ENCODE measurements at regions not wholly inside any gene's neighbourhood (a gene's known extent, or its start where the extent isn't known, plus 50 kb on each side); places are given as distances from the start of the nearest gene placed in this dataset.

DNA sequence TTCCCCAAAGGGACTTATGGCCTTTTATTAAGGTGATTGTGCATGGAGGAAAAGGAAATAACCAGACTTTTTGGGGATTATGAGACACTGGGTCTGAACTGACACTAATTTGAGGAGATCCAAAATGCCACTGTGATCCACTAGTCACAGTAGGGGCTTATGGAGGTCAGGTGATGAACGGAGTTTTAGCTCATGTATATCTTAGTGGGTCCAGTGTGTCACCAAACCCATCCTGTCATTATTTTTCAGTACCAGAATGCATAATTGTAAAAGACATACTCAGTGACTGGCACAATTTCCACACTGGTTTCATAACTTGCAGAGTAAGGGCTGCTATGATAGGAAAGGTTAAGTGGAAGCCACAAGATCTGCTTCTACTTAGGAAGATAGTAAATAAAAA, 131.3 kb downstream of the RTL3 start:
- Histone ChIP-seq H3K9me3 (ENCODE audit: control insufficient read depth, low read length) (no peaks in the 10 kb centered on the region), H3K4me2 (ENCODE audit: low read length) (no peak overlapping the region), H3K4me1 (no peaks in the 10 kb centered on the region), H3K36me3 (ENCODE audit: control insufficient read depth, insufficient read depth, low read length) (no peaks in the 10 kb centered on the region), H3K79me2 (no peaks in the 10 kb centered on the region), H3K9ac (no peak overlapping the region), H2AFZ (no peak overlapping the region), H3K27ac (no peak overlapping the region), H3K27me3 (ENCODE audit: control insufficient read depth, insufficient read depth, low read length) (no peaks in the 10 kb centered on the region), H3K4me3 (ENCODE audit: low read depth, low read length) (no peak overlapping the region)
- TF ChIP-seq, protein P1, sequence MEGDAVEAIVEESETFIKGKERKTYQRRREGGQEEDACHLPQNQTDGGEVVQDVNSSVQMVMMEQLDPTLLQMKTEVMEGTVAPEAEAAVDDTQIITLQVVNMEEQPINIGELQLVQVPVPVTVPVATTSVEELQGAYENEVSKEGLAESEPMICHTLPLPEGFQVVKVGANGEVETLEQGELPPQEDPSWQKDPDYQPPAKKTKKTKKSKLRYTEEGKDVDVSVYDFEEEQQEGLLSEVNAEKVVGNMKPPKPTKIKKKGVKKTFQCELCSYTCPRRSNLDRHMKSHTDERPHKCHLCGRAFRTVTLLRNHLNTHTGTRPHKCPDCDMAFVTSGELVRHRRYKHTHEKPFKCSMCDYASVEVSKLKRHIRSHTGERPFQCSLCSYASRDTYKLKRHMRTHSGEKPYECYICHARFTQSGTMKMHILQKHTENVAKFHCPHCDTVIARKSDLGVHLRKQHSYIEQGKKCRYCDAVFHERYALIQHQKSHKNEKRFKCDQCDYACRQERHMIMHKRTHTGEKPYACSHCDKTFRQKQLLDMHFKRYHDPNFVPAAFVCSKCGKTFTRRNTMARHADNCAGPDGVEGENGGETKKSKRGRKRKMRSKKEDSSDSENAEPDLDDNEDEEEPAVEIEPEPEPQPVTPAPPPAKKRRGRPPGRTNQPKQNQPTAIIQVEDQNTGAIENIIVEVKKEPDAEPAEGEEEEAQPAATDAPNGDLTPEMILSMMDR (IDR thresholded peaks at IDR 0.05), result no peak

DNA sequence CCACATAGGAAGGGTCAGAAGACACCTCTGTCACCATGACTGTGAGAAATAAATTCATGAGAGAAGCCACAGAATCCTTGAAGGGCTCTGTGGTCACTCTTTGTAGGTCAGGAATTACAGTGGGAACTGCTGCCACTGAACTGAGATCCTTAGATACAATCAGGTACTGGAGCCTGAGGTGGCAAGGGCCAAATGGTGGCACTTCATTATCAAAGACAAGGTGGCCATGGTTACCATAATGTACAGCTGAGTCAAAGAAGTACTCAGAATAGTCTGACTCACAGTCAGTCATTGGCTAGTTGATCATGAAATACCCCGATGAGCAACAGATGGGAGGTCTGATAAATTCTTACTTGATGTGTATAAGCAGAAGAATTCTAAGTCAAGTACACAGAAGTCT, 131.9 kb downstream of the RTL3 start:
- TF ChIP-seq, protein P1 (IDR thresholded peaks at IDR 0.05), result no peak

GRCh38 chrX:78522601-78523000, 136.5 kb downstream of the RTL3 start:
- Histone ChIP-seq H3K27ac (no peak overlapping the region), H3K9me3 (ENCODE audit: control insufficient read depth, low read length) (no peaks in the 10 kb centered on the region), H3K36me3 (ENCODE audit: control insufficient read depth, insufficient read depth, low read length) (no peaks in the 10 kb centered on the region), H3K27me3 (ENCODE audit: control insufficient read depth, insufficient read depth, low read length) (no peaks in the 10 kb centered on the region), H3K4me1 (no peaks in the 10 kb centered on the region), H3K4me3 (ENCODE audit: low read depth, low read length) (no peak overlapping the region), H2AFZ (no peak overlapping the region), H3K4me2 (ENCODE audit: low read length) (no peak overlapping the region), H3K79me2 (no peaks in the 10 kb centered on the region), H3K9ac (no peak overlapping the region)
- TF ChIP-seq, protein P1 (IDR thresholded peaks at IDR 0.05), result no peak

More for the DNA sequence above, 131.9 kb downstream of the RTL3 start:
- Histone ChIP-seq H3K27me3 (ENCODE audit: control insufficient read depth, insufficient read depth, low read length) (no peaks in the 10 kb centered on the region), H3K79me2 (no peaks in the 10 kb centered on the region), H3K27ac (no peak overlapping the region), H3K4me1 (no peaks in the 10 kb centered on the region), H2AFZ (no peak overlapping the region), H3K9me3 (ENCODE audit: control insufficient read depth, low read length) (no peaks in the 10 kb centered on the region), H3K9ac (no peak overlapping the region), H3K4me2 (ENCODE audit: low read length) (no peak overlapping the region), H3K4me3 (ENCODE audit: low read depth, low read length) (no peak overlapping the region), H3K36me3 (ENCODE audit: control insufficient read depth, insufficient read depth, low read length) (no peaks in the 10 kb centered on the region)

- no peak overlapping the region for H3K27ac ChIP-seq
- no peaks in the 10 kb centered on the region for H3K4me1 ChIP-seq
- no peak overlapping the region for H3K4me2 ChIP-seq (ENCODE audit: low read length)
- TF ChIP-seq, protein P1 (IDR thresholded peaks at IDR 0.05), result no peak
- no peak overlapping the region for H2AFZ ChIP-seq
- no peak overlapping the region for H3K9ac ChIP-seq
- no peaks in the 10 kb centered on the region for H3K36me3 ChIP-seq (ENCODE audit: control insufficient read depth, insufficient read depth, low read length)
- H3K4me3 ChIP-seq (ENCODE audit: low read depth, low read length), result no peak overlapping the region
- no peaks in the 10 kb centered on the region for H3K27me3 ChIP-seq (ENCODE audit: control insufficient read depth, insufficient read depth, low read length)
- H3K9me3 ChIP-seq (ENCODE audit: control insufficient read depth, low read length), result no peaks in the 10 kb centered on the region
- no peaks in the 10 kb centered on the region for H3K79me2 ChIP-seq
Observed at GRCh38 chrX:78517124-78517523, 142.0 kb downstream of the RTL3 start.

- no peaks in the 10 kb centered on the region for H3K27me3 ChIP-seq (ENCODE audit: control insufficient read depth, insufficient read depth, low read length)
- no peak overlapping the region for H3K9ac ChIP-seq
- no peak overlapping the region for H2AFZ ChIP-seq
- no peaks in the 10 kb centered on the region for H3K9me3 ChIP-seq (ENCODE audit: control insufficient read depth, low read length)
- no peaks in the 10 kb centered on the region for H3K79me2 ChIP-seq
- H3K36me3 ChIP-seq (ENCODE audit: control insufficient read depth, insufficient read depth, low read length), result no peaks in the 10 kb centered on the region
- H3K4me2 ChIP-seq (ENCODE audit: low read length), result no peak overlapping the region
- no peak overlapping the region for H3K27ac ChIP-seq
- TF ChIP-seq, protein P1 (IDR thresholded peaks at IDR 0.05), result no peak
- H3K4me1 ChIP-seq, result no peaks in the 10 kb centered on the region
- no peak overlapping the region for H3K4me3 ChIP-seq (ENCODE audit: low read depth, low read length)
Observed at GRCh38 chrX:78514852-78515251, 144.3 kb downstream of the RTL3 start.
